Activated naive CD4-positive, alpha-beta T cell treated with anti-CD3 and anti-CD28 coated beads, Interleukin-2, amount 10 ng/mL, durations not matched to agents 7 days and 5 days (primary cell): ENCODE measurements at regions not wholly inside any gene's neighbourhood (a gene's known extent, or its start where the extent isn't known, plus 50 kb on each side); places are given as distances from the start of the nearest gene placed in this dataset.
"Not testable (repeated sequence)": the region's sequence is repeated elsewhere in the genome, so short reads cannot be mapped to it uniquely, and the experiment has no call there.

Experiments used
- CTCF ChIA-PET: fragments of 350-600 bp; sonication (Branson Sonifier 250); formaldehyde crosslinking; loops from one replicate; lab custom pipeline; 2021; ENCODE audit warnings: antibody characterized with exemption; lab: Charles Lee
- DNase-seq: peaks from one replicate; pipeline ENCODE4 v3.0.0-alpha.2; 2020
- H3K27ac Mint-ChIP-seq: one replicate; pipeline ENCODE4 v1.8.0; 2021; ENCODE audit warnings: mild to moderate bottlenecking, moderate library complexity, mixed read lengths
- H3K27me3 Mint-ChIP-seq: one replicate; pipeline ENCODE4 v1.8.0; 2021; ENCODE audit warnings: mild to moderate bottlenecking, mixed read lengths
- H3K36me3 Mint-ChIP-seq: one replicate; pipeline ENCODE4 v1.8.0; 2021; ENCODE audit warnings: mixed read lengths
- H3K4me1 Mint-ChIP-seq: one replicate; pipeline ENCODE4 v1.8.0; 2021; ENCODE audit warnings: mixed read lengths
- H3K4me3 Mint-ChIP-seq: one replicate; pipeline ENCODE4 v1.8.0; 2021; ENCODE audit warnings: mild to moderate bottlenecking, moderate library complexity, mixed read lengths
- H3K9me3 Mint-ChIP-seq: one replicate; pipeline ENCODE4 v1.8.0; 2021; ENCODE audit warnings: mixed read lengths

DNA sequence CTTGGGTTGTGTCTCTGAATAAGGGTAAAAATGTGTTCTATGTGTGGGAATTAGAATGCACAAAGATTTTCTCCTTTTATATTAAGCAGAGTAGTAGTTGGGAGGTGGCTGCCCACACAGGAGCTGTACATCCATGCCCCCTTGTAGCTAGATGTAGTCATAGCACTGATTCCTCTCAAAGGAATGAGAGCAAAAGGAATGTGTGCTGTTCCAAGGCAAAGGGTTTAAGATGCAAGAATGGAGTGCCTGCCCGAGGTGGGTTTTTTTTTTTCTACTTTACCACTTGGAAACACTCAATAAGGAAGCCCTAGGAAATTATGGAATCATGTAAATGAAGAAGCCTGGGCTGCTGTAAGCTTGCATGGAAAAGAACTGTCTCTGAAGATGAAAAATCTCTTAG, 2183.2 kb upstream of the AGA start:
- no peak for DNase-seq
- Mint-ChIP-seq H3K27me3 (no peaks in the 10 kb centered on the region), H3K4me3 (no peak overlapping the region), H3K27ac (no peak overlapping the region), H3K36me3 (no peaks in the 10 kb centered on the region), H3K4me1 (no peaks in the 10 kb centered on the region), H3K9me3 (no peaks in the 10 kb centered on the region)
- CTCF ChIA-PET: no interaction called here

DNA sequence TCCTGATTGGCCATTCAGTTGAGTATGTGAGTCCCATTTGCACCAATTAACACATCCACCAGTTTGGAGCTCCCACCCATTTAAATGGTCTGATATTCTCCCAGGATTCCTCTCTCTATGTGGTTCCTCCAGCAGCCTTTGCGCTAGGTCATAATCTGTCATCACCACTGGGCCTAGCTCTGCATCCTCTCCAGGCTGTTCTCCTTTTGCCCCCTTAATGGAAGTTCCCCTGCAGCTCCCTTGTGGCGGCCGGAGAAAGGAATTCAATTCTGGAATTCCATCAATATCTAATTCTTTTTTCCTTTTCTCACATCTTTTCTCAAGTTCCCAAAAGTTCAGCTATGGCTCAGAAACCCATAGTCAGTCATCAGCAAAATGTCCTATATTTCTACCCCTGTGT, 2184.4 kb upstream of the AGA start:
- Mint-ChIP-seq H3K27me3 (no peaks in the 10 kb centered on the region), H3K4me1 (no peaks in the 10 kb centered on the region), H3K27ac (no peak overlapping the region), H3K36me3 (no peaks in the 10 kb centered on the region), H3K4me3 (no peak overlapping the region), H3K9me3 (no peaks in the 10 kb centered on the region)
- CTCF ChIA-PET: no interaction called here
- DNase-seq: no peak

DNA sequence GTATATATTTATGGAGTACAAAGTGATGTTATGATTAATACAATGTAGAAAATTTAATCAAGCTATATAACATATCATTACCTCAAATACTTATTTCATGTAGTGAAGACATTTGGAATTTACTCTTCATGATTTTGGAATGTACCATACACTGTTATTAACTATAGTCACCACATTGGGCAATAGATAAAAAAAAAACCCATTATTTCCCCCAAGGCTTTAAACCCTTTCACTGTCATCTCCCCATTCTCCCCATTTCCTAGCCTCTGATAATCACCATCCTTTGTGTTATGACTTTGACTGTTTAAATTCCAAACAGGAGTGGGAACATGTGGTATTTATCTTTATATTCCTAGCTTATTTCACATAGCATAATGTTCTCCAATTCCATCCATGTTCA, 2189.1 kb upstream of the AGA start:
- Mint-ChIP-seq H3K9me3 (no peaks in the 10 kb centered on the region), H3K4me3 (no peak overlapping the region), H3K36me3 (no peaks in the 10 kb centered on the region), H3K4me1 (no peaks in the 10 kb centered on the region), H3K27me3 (no peaks in the 10 kb centered on the region), H3K27ac (no peak overlapping the region)
- DNase-seq: no peak
- CTCF ChIA-PET: no interaction called here

DNA sequence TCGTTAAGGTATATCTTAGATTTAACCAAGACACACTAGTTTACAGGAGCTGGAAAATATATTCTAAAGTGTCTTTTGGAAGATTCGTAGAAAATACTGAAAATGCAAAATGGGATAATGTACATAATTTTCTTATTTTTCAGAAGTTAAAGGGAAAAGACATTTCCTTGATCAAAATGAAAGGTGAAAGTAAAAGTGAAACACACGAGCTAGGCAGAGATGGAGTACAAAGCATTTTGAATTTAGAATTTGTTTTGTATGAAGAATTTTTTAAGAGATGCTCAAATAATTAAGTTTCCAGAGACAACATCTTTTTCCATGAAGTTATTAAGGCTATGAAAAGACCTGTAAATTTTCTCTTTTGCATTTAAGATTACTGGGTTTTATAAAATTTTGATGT, 2192.6 kb upstream of the AGA start:
- CTCF ChIA-PET: no interaction called here
- H3K36me3 Mint-ChIP-seq: no peaks in the 10 kb centered on the region

DNA sequence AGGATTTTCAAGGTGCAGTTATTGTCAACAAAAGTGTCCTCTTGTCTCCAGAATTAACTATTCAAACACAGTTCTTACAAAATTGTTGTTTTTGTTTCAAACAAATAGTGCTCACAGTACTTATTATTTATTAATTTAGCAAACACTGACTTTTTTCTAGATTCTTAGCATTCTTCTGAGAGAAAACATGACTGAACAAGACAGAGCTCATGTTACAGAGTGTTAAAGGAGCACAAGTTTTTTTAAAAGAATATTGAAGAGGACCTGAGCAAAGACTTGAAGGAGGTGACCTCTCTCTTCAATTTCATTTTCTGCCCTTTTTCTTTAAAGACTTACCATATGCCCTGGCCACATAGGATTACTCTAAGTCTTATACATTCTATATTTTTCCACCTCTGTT, 2220.3 kb upstream of the AGA start:
- Mint-ChIP-seq H3K27ac (no peak overlapping the region), H3K9me3 (peaks cover 22% of the 10 kb centered on the region), H3K27me3 (no peaks in the 10 kb centered on the region), H3K36me3 (no peaks in the 10 kb centered on the region), H3K4me1 (no peaks in the 10 kb centered on the region), H3K4me3 (no peak overlapping the region)
- DNase-seq: no peak
- CTCF ChIA-PET: no interaction called here

More for the DNA sequence above, 2192.6 kb upstream of the AGA start:
- Mint-ChIP-seq H3K27me3 (no peaks in the 10 kb centered on the region), H3K4me1 (no peaks in the 10 kb centered on the region), H3K4me3 (no peak overlapping the region), H3K27ac (no peak overlapping the region), H3K9me3 (peaks cover 2% of the 10 kb centered on the region)
- DNase-seq: no peak

DNA sequence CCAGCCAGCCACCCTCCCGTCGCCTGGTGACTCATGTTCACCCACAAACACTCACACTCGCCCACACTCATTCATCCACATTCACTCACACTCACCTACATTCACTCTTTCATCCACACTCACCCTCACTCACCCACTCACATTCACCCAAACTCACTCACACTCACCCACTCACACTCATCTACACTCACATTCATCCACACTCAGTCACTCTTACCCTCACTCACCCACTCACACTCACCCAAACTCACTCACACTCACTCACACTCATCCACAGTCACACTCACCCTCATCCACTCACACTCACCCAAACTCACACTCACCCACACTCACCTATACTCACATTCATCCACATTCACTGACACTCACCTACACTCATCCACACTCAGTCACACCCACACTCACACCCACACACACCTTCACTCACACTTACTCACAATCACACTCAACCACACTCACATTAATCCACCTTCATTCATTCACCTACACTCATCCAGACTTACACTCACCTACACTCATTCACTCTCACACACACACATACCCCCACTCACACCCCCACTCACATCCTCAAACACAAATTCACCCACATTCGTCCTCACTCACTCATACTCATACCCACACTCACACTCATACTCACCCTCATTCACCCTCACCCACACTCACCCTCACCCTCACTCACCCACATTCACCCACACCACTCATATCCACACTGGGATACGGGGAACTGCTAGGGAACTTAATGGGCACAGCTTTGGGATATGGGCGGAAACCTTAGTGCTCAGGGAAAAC, 2221.6 kb upstream of the AGA start:
- no peak overlapping the region for H3K27ac Mint-ChIP-seq
- no peak overlapping the region for H3K4me3 Mint-ChIP-seq
- H3K27me3 Mint-ChIP-seq: no peaks in the 10 kb centered on the region
- H3K36me3 Mint-ChIP-seq: no peaks in the 10 kb centered on the region
- no peaks in the 10 kb centered on the region for H3K4me1 Mint-ChIP-seq
- CTCF ChIA-PET: no interaction called here
- no peak for DNase-seq
- peaks cover 22% of the 10 kb centered on the region for H3K9me3 Mint-ChIP-seq

DNA sequence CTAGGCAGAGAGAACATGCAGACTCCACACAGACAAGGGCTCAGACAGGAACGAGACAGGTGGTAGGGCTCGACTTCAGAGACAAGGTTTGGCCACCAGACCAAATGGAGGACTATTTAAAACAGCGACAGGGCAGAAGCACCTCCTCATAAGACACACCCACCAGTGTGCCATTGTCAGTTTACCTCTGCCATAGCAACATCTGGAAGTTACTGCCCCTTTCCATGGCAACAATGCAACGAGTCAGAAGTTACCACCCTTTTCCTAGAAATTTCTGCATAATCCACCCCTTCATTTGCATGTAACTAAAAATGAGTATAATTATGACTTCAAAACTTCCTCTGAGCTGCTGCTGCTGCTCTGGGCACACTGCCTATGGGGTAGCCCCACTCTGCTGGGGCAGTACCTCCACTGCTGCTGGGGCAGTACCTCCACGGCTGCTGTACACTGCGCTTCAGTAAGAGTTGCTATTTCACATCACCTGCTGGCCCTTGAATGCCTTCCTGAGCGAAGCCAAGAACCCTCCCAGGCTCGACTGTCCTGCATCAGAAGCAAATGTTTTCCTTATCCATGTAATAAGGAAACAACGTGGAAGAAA, 2222.3 kb upstream of the AGA start:
- Mint-ChIP-seq H3K27ac (no peak overlapping the region), H3K4me1 (no peaks in the 10 kb centered on the region), H3K4me3 (no peak overlapping the region), H3K27me3 (no peaks in the 10 kb centered on the region), H3K36me3 (no peaks in the 10 kb centered on the region), H3K9me3 (peaks cover 21% of the 10 kb centered on the region)
- no peak for DNase-seq
- CTCF ChIA-PET: no interaction called here

DNA sequence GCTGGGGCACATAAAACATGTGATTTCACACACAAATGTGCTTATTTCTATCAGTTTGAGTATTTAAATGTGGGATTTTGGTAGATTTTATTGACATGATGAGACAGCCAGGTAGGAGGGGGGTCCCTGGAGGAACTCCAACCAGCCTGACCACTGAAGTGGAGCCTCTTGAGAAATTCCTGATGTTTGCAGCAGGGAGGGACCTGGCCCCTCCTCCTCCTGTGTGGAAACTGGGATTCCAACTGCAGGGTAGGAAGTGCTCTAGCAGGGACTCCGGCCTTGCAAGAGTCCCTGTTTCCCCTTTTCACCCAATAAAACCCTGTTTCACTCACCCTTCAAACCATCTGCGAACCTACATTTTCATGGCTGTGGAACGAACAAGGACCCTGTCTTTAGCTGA, 2224.0 kb upstream of the AGA start:
- CTCF ChIA-PET: no interaction called here
- no peaks in the 10 kb centered on the region for H3K4me1 Mint-ChIP-seq
- H3K4me3 Mint-ChIP-seq: no peak overlapping the region
- DNase-seq: no peak
- no peaks in the 10 kb centered on the region for H3K27me3 Mint-ChIP-seq
- H3K9me3 Mint-ChIP-seq: peaks cover 19% of the 10 kb centered on the region
- H3K27ac Mint-ChIP-seq: no peak overlapping the region
- H3K36me3 Mint-ChIP-seq: no peaks in the 10 kb centered on the region

DNA sequence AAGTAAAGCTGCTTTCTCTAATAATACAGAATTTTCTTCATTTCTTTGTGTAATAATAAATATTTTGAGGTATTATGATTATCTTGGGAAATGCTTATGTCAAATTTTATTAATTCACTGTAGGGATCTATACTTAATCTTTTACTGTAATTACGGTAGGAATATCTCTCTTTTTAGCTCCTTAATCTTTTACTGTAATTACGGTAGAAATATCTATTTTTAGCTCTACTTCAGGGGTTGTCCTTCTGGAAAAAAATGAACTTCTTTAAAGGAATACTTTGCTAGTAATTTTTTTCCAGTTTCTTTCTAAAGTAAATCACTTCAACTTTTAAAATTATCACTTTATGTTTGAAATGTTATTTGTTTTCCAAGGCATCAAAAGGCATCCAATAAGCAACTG, 2229.4 kb upstream of the AGA start:
- Mint-ChIP-seq H3K27me3 (no peaks in the 10 kb centered on the region), H3K4me1 (no peaks in the 10 kb centered on the region), H3K9me3 (peaks cover 5% of the 10 kb centered on the region), H3K27ac (no peak overlapping the region), H3K36me3 (no peaks in the 10 kb centered on the region), H3K4me3 (no peak overlapping the region)
- no peak for DNase-seq
- CTCF ChIA-PET: no interaction called here

DNA sequence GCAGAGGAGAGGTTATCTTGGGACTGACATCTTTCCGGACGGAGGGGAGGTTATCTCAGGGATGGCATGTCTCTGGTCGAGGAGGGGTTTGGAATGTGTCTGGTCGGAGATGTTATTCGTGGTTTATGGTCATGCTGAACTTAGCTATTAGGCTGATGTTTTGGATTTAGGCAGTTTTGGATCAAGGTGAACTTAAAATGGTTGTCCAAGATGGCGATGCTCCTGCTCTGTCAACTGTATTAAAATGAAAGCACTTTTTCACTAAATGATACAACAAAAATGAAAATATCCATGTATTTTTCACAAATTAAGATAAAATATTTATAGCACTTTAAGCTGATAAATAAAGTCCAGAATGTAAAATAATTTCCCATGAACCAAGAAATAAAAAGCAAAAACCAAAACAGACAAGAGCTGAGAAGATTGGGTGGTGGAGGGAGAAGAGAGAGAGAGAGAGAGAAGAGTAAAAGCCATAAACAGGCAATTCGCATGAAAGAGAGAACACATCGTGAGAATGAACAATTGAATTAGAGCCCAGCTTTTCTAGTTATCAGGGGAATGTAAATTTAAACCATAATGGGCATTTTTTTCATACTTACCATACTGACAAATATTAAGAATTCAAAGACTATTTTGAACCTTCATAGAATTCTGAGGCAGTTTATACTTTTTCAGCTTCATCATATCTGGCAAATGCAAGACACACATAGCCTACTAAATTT, 2236.0 kb upstream of the AGA start:
- no peak overlapping the region for H3K27ac Mint-ChIP-seq
- H3K9me3 Mint-ChIP-seq: peaks cover 23% of the 10 kb centered on the region

DNA sequence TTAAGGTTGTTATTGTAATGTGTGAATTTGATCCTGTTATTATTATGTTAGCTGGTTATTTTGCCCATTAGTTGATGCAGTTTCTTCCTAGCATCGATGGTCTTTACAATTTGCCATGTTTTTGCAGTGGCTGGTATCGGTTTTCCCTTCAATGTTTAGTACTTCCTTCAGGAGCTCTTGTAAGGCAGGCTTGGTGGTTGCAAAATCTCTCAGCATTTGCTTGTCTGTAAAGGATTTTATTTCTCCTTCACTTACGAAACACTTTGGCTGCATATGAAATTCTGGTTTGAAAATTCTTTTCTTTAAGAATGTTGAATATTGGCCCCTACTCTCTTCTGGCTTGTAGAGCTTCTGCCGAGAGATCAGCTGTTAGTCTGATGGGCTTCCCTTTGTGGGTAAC, 2241.4 kb upstream of the AGA start:
- H3K4me1 Mint-ChIP-seq, CTCF ChIA-PET, H3K27me3 Mint-ChIP-seq, DNase-seq, H3K27ac Mint-ChIP-seq, H3K36me3 Mint-ChIP-seq, H3K4me3 Mint-ChIP-seq: not testable (repeated sequence)
- peaks cover 17% of the 10 kb centered on the region for H3K9me3 Mint-ChIP-seq

More for the DNA sequence above, 2236.0 kb upstream of the AGA start:
- Mint-ChIP-seq H3K27me3 (no peaks in the 10 kb centered on the region), H3K4me3 (no peak overlapping the region), H3K4me1 (no peaks in the 10 kb centered on the region), H3K36me3 (no peaks in the 10 kb centered on the region)
- DNase-seq: no peak
- CTCF ChIA-PET: no interaction called here

DNA sequence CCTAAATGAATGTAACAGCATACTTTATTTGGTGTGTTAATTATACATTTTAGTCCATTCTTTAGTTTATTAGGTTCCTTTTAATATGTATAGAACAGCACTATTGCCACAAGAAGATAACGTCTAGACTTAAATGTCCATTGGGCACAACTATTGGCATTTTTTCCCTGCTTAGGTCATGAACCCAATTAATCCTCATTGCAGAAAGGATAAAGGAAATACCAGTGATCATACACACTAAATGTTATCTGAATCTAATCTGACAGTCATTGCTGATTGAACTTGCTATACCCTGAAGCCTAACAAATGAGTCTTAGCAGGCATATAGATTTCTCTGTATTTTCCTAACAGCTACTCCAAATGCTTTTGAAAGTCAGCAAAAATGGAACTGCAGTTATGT, 2250.0 kb upstream of the AGA start:
- H3K36me3 Mint-ChIP-seq: no peaks in the 10 kb centered on the region
- no peak for DNase-seq
- CTCF ChIA-PET: no interaction called here
- no peaks in the 10 kb centered on the region for H3K9me3 Mint-ChIP-seq
- no peaks in the 10 kb centered on the region for H3K4me1 Mint-ChIP-seq
- H3K4me3 Mint-ChIP-seq: no peak overlapping the region
- no peaks in the 10 kb centered on the region for H3K27me3 Mint-ChIP-seq
- H3K27ac Mint-ChIP-seq: no peak overlapping the region

DNA sequence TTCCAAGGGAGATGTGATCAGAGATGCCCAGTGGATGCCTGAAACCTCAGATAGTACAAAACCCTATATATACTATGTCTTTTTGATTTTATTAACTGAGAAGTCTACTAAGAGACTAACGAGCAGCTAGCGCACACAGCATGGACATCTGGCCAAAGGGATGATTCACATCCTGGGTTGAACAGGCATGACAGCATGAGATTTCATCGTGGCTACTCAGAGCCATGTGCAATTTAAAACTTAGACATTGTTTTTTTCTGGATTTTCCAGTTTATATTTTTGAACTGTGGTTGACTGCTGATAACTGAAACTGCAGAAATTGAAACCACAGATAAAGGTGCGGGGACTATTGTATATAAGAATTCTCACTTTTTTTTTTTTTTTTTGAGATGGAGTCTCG, 2252.9 kb upstream of the AGA start:
- no peak for DNase-seq
- no peaks in the 10 kb centered on the region for H3K27me3 Mint-ChIP-seq
- no peaks in the 10 kb centered on the region for H3K4me1 Mint-ChIP-seq
- peaks cover 2% of the 10 kb centered on the region for H3K9me3 Mint-ChIP-seq
- no peaks in the 10 kb centered on the region for H3K36me3 Mint-ChIP-seq
- no peak overlapping the region for H3K4me3 Mint-ChIP-seq
- no peak overlapping the region for H3K27ac Mint-ChIP-seq
- CTCF ChIA-PET: no interaction called here

DNA sequence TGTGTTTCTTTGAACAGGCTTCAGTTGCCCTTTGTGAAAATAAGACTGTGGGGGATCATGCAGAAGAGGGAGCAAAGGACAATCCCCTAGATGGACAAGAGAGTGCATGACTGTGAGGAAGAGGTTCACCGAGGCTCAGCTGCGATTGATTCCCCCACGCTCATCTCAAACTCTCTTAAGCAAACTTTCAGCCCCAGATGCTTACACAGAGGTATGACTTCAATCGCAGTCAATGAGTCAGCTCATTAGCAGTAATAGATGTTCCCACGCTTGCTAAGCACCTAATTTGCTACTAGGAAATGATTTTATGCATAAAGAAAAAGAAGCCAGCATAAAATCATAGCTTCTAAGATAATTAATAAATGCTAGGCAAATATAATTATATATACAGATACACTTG, 2256.1 kb upstream of the AGA start:
- CTCF ChIA-PET: no interaction called here
- Mint-ChIP-seq H3K27ac (no peak overlapping the region), H3K36me3 (no peaks in the 10 kb centered on the region), H3K4me3 (no peak overlapping the region), H3K27me3 (no peaks in the 10 kb centered on the region), H3K9me3 (peaks cover 4% of the 10 kb centered on the region), H3K4me1 (no peaks in the 10 kb centered on the region)
- no peak for DNase-seq
